Common myeloid progenitor, CD34-positive (primary cell): ENCODE measurements at regions not wholly inside any gene's neighbourhood (a gene's known extent, or its start where the extent isn't known, plus 50 kb on each side); places are given as distances from the start of the nearest gene placed in this dataset.
A peak's percentile ranks its signal among the peaks of the same experiment; 100 is the strongest.
"Not testable (repeated sequence)": the region's sequence is repeated elsewhere in the genome, so short reads cannot be mapped to it uniquely, and the experiment has no call there.

ENCODE experiments used
- CTCF ChIA-PET: fragments of 350-600 bp; sonication (Branson Sonifier 250); formaldehyde crosslinking; loops from one replicate; lab custom pipeline; 2021; ENCODE audit warnings: antibody characterized with exemption; lab: Charles Lee
- POLR2A ChIA-PET: fragments of 350-600 bp; sonication (Branson Sonifier 250); formaldehyde crosslinking; loops from one replicate; lab custom pipeline; 2021; ENCODE audit warnings: antibody characterized with exemption; lab: Charles Lee
- DNase-seq, 3 donors: peaks; one replicate each; pipeline versions ENCODE4 v3.0.0 to v3.0.0-alpha.2; 2013
- H3K27ac ChIP-seq, 2 experiments: 1 replicate in 1 of 2; 2 replicates in 1 of 2; pipeline ENCODE4 v1.7.0; 2013; ENCODE audit warnings: inconsistent platforms in 2 of 2, low read length in 2 of 2, mild to moderate bottlenecking in 2 of 2, low read depth in 1 of 2, moderate library complexity in 1 of 2; ENCODE audit not compliant: severe bottlenecking in 2 of 2, insufficient read depth in 1 of 2, poor library complexity in 1 of 2
- H3K27me3 ChIP-seq, 5 experiments: replicated peaks in 2 of 5; 1 replicate in 3 of 5; 2 replicates in 2 of 5; pipeline versions ENCODE4 v1.6.1 to v1.7.0; 2013; ENCODE audit warnings: low read length in 4 of 5, mild to moderate bottlenecking in 2 of 5, moderate library complexity in 2 of 5, inconsistent platforms in 1 of 5; ENCODE audit not compliant: insufficient read depth in 5 of 5, control insufficient read depth in 4 of 5
- H3K36me3 ChIP-seq, 4 experiments: 1 replicate in 2 of 4; 2 replicates in 2 of 4; pipeline versions ENCODE4 v1.6.1 to v1.7.0; 2013; ENCODE audit warnings: low read length in 3 of 4, control low read depth in 1 of 4, mild to moderate bottlenecking in 1 of 4; ENCODE audit not compliant: control insufficient read depth in 4 of 4, insufficient read depth in 4 of 4
- H3K4me1 ChIP-seq, 4 experiments: 1 replicate in 3 of 4; 2 replicates in 1 of 4; pipeline versions ENCODE4 v1.6.1 to v1.7.1; 2013; ENCODE audit warnings: low read length in 3 of 4, mild to moderate bottlenecking in 3 of 4, control low read depth in 1 of 4, inconsistent platforms in 1 of 4, moderate library complexity in 1 of 4; ENCODE audit not compliant: control insufficient read depth in 4 of 4, insufficient read depth in 4 of 4; ENCODE audit errors: control extremely low read depth in 1 of 4
- H3K4me3 ChIP-seq, 7 experiments: 1 replicate in 4 of 7; 2 replicates in 3 of 7; pipeline versions ENCODE4 v1.5.1 to v1.7.0; 2013; ENCODE audit warnings: mild to moderate bottlenecking in 7 of 7, low read length in 6 of 7, moderate library complexity in 6 of 7, inconsistent platforms in 2 of 7, low read depth in 2 of 7, control low read depth in 1 of 7; ENCODE audit not compliant: insufficient read depth in 4 of 7, control insufficient read depth in 1 of 7; ENCODE audit errors: extremely low read depth in 1 of 7
- H3K9me3 ChIP-seq, 5 experiments: 1 replicate in 4 of 5; 2 replicates in 1 of 5; pipeline versions ENCODE4 v1.6.1 to v1.7.1; 2013; ENCODE audit warnings: low read length in 4 of 5, mild to moderate bottlenecking in 2 of 5, inconsistent platforms in 1 of 5, low read depth in 1 of 5, moderate library complexity in 1 of 5; ENCODE audit not compliant: control insufficient read depth in 4 of 5, insufficient read depth in 2 of 5; ENCODE audit errors: control extremely low read depth in 1 of 5
- WGBS: methylation state at CpG from one replicate; pipeline ENCODE4 v1.1.5; 2013; ENCODE audit not compliant: insufficient coverage; 5-methylcytosine and 5-hydroxymethylcytosine counted together

- Histone ChIP-seq H3K4me3 (no peak overlapping the region), H3K4me1 (no peaks in the 10 kb centered on the region), H3K36me3 (no peaks in the 10 kb centered on the region), H3K27ac (no peak overlapping the region), H3K9me3 (peaks cover 0 to 4% (median 0%) of the 10 kb centered on the region in 5 experiments), H3K27me3 (no peaks in the 10 kb centered on the region)
- POLR2A ChIA-PET: no interaction called here
- CTCF ChIA-PET: no interaction called here
- no peak for DNase-seq
Measured at GRCh38 chr4:189861101-189861500, 79.6 kb upstream of the FRG1 start.

- whole genome bisulfite sequencing: 96% methylated on average over 3 of the region's 7 CpGs
- Histone ChIP-seq H3K36me3 (no peaks in the 10 kb centered on the region), H3K4me3 (no peak overlapping the region), H3K4me1 (no peaks in the 10 kb centered on the region), H3K27ac (no peak overlapping the region), H3K27me3 (no peaks in the 10 kb centered on the region), H3K9me3 (no peaks in the 10 kb centered on the region)
- DNase-seq: no peak
- ChIA-PET POLR2A (no interaction called here), CTCF (no interaction called here)
Measured at GRCh38 chr4:189869236-189869635, 71.4 kb upstream of the FRG1 start.

GRCh38 chr4:189870511-189871234 lies 70.0 kb upstream of the FRG1 start:
- 88% methylated on average over 8 of the region's 9 CpGs for WGBS

GRCh38 chr4:189874591-189874990 lies 66.1 kb upstream of the FRG1 start:
- no peak overlapping the region for H3K4me3 ChIP-seq
- H3K9me3 ChIP-seq: peaks cover 0 to 2% (median 0%) of the 10 kb centered on the region in 5 experiments
- H3K27ac ChIP-seq: no peak overlapping the region
- ChIA-PET CTCF (no interaction called here), POLR2A (no interaction called here)
- H3K4me1 ChIP-seq: no peaks in the 10 kb centered on the region
- DNase-seq: no peak
- no peaks in the 10 kb centered on the region for H3K36me3 ChIP-seq
- WGBS: 89% methylated on average over 2 of the region's 2 CpGs
- no peaks in the 10 kb centered on the region for H3K27me3 ChIP-seq

More at GRCh38 chr4:189870511-189871234, 70.0 kb upstream of the FRG1 start:
- Histone ChIP-seq H3K27ac (no peak overlapping the region), H3K9me3 (peaks cover 0 to 2% (median 0%) of the 10 kb centered on the region in 5 experiments), H3K4me1 (no peaks in the 10 kb centered on the region), H3K27me3 (no peaks in the 10 kb centered on the region), H3K4me3 (no peak overlapping the region), H3K36me3 (no peaks in the 10 kb centered on the region)
- ChIA-PET CTCF (no interaction called here), POLR2A (no interaction called here)
- DNase-seq: peak in 1 of 3 donors; percentile 1

- H3K27ac ChIP-seq, H3K4me3 ChIP-seq, DNase-seq, H3K27me3 ChIP-seq, H3K4me1 ChIP-seq, H3K36me3 ChIP-seq, H3K9me3 ChIP-seq, CTCF ChIA-PET, POLR2A ChIA-PET: not testable (repeated sequence)
- 93% methylated on average over 11 of the region's 15 CpGs for WGBS
Measured at GRCh38 chr4:189881190-189881589, 59.5 kb upstream of the FRG1 start.

GRCh38 chr4:189888407-189888806 lies 52.3 kb upstream of the FRG1 start:
- H3K27me3 ChIP-seq, DNase-seq, H3K9me3 ChIP-seq, H3K4me3 ChIP-seq, H3K4me1 ChIP-seq, H3K36me3 ChIP-seq, CTCF ChIA-PET, POLR2A ChIA-PET, H3K27ac ChIP-seq: not testable (repeated sequence)
- 83% methylated on average over 4 of the region's 4 CpGs for WGBS
